ENCODE measurements at regions not wholly inside any gene's neighbourhood (a gene's known extent, or its start where the extent isn't known, plus 50 kb on each side); places are given as distances from the start of the nearest gene placed in this dataset.

GRCh38 chr16:65817799-65818198 is 548.7 kb upstream of the CDH5 start:
- no peak for TF ChIP-seq POLR2AphosphoS5 (IDR thresholded peaks at IDR 0.05; ENCODE audit: borderline replicate concordance, low read depth, low read length)
- TF ChIP-seq EZH2 (IDR thresholded peaks at IDR 0.05) = no peak
